WTC11 (cell line): ENCODE measurements at regions not wholly inside any gene's neighbourhood (a gene's known extent, or its start where the extent isn't known, plus 50 kb on each side); places are given as distances from the start of the nearest gene placed in this dataset.

Source experiments
- ATAC-seq: fragments of 200-7000 bp; cut with Tn5 transposase; 2 replicates; pipeline ENCODE4 v1.10.0; 2021; ENCODE audit warnings: mild to moderate bottlenecking, moderate library complexity
- CTCF ChIA-PET: fragments of 300-600 bp; sonication (Branson Sonifier 250); formaldehyde crosslinking; loops from one replicate; lab custom pipeline; 2021; ENCODE audit warnings: antibody characterized with exemption; lab: Charles Lee
- POLR2A ChIA-PET: fragments of 350-600 bp; sonication (Branson Sonifier 250); formaldehyde crosslinking; loops from one replicate; lab custom pipeline; 2021; ENCODE audit warnings: antibody characterized with exemption; lab: Charles Lee
- DNase-seq: peaks from one replicate; pipeline ENCODE4 v3.0.0; 2021; ENCODE audit warnings: low spot score
- H3K27ac Mint-ChIP-seq: 2 replicates; pipeline ENCODE4 v1.8.0; 2021; ENCODE audit warnings: mixed read lengths
- H3K27me3 Mint-ChIP-seq: 2 replicates; pipeline ENCODE4 v1.8.0; 2021; ENCODE audit warnings: low read depth, mild to moderate bottlenecking, moderate library complexity, mixed read lengths
- H3K36me3 Mint-ChIP-seq: 2 replicates; pipeline ENCODE4 v1.8.0; 2021; ENCODE audit warnings: mixed read lengths
- H3K4me1 Mint-ChIP-seq: 2 replicates; pipeline ENCODE4 v1.8.0; 2022; ENCODE audit warnings: mixed read lengths
- H3K4me3 Mint-ChIP-seq: 2 replicates; pipeline ENCODE4 v1.8.0; 2021; ENCODE audit warnings: mild to moderate bottlenecking, moderate library complexity, mixed read lengths
- H3K9me3 Mint-ChIP-seq: 2 replicates; pipeline ENCODE4 v1.8.0; 2021; ENCODE audit warnings: mixed read lengths
- ATF1 ChIP-seq: sonication (generic); formaldehyde crosslinking; IDR thresholded peaks from 2 replicates; pipeline ENCODE4 v1.8.1; 2023; ENCODE audit warnings: mild to moderate bottlenecking, moderate library complexity, missing genetic modification reagents
- CBFB ChIP-seq: sonication (generic); formaldehyde crosslinking; IDR thresholded peaks from 2 replicates; pipeline ENCODE4 v1.8.1; 2022; ENCODE audit warnings: mild to moderate bottlenecking, low read depth, missing genetic modification reagents
- ELF4 ChIP-seq: sonication (generic); formaldehyde crosslinking; IDR thresholded peaks from 2 replicates; pipeline ENCODE4 v1.8.1; 2022; ENCODE audit warnings: low read depth, mild to moderate bottlenecking, moderate library complexity, missing genetic modification reagents
- ESRRA ChIP-seq: sonication (generic); formaldehyde crosslinking; IDR thresholded peaks from 2 replicates; pipeline ENCODE4 v1.8.1; 2022; ENCODE audit warnings: mild to moderate bottlenecking, missing genetic modification reagents, borderline replicate concordance
- JAZF1 ChIP-seq: fragments of 250-450 bp; sonication (Bioruptor Pico); IDR thresholded peaks from 2 replicates; pipeline ENCODE4 v1.9.0; 2021; ENCODE audit warnings: moderate library complexity, mild to moderate bottlenecking, inconsistent platforms
- MYBL2 ChIP-seq: sonication (generic); formaldehyde crosslinking; IDR thresholded peaks from 2 replicates; pipeline ENCODE4 v1.8.1; 2023; ENCODE audit warnings: mild to moderate bottlenecking, moderate library complexity, missing genetic modification reagents
- NFATC4 ChIP-seq: fragments of 250-450 bp; sonication (Bioruptor Pico); IDR thresholded peaks from 2 replicates; pipeline ENCODE4 v1.9.0; 2021; ENCODE audit warnings: mild to moderate bottlenecking
- NFYB ChIP-seq: sonication (generic); formaldehyde crosslinking; conservative IDR thresholded peaks from 2 replicates; pipeline ENCODE4 v1.8.0; 2022; ENCODE audit warnings: low read depth, missing genetic modification reagents
- NR1H2 ChIP-seq: sonication (generic); formaldehyde crosslinking; IDR thresholded peaks from 2 replicates; pipeline ENCODE4 v1.9.0; 2021; ENCODE audit warnings: mild to moderate bottlenecking, moderate library complexity, missing genetic modification reagents
- OVOL2 ChIP-seq: fragments of 250-450 bp; sonication (Bioruptor Pico); IDR thresholded peaks from 2 replicates; pipeline ENCODE4 v1.9.0; 2021; ENCODE audit warnings: mild to moderate bottlenecking, borderline replicate concordance
- RELA ChIP-seq: sonication (generic); formaldehyde crosslinking; IDR thresholded peaks from 2 replicates; pipeline ENCODE4 v1.8.1; 2022; ENCODE audit warnings: missing genetic modification reagents, mild to moderate bottlenecking, borderline replicate concordance
- RORB ChIP-seq: fragments of 250-450 bp; sonication (Bioruptor Pico); IDR thresholded peaks from 2 replicates; pipeline ENCODE4 v1.9.0; 2021; ENCODE audit warnings: mild to moderate bottlenecking
- ZNF219 ChIP-seq: sonication (generic); formaldehyde crosslinking; IDR thresholded peaks from 2 replicates; pipeline ENCODE4 v1.8.0; 2023; ENCODE audit warnings: missing genetic modification reagents, mild to moderate bottlenecking, borderline replicate concordance
- ZNF423 ChIP-seq: fragments of 250-450 bp; sonication (Bioruptor Pico); IDR thresholded peaks from 2 replicates; pipeline ENCODE4 v2.1.2; 2022; ENCODE audit warnings: mild to moderate bottlenecking, moderate library complexity
- TF ChIP-seq, protein P1 (sequence below): sonication (generic); formaldehyde crosslinking; IDR thresholded peaks from 2 replicates; pipeline ENCODE4 v1.8.1; 2023; ENCODE audit warnings: mild to moderate bottlenecking, missing genetic modification reagents, moderate library complexity
- TF ChIP-seq, protein P2 (sequence below): sonication (generic); formaldehyde crosslinking; IDR thresholded peaks from 2 replicates; pipeline ENCODE4 v1.8.0; 2022; ENCODE audit warnings: mild to moderate bottlenecking, missing genetic modification reagents
- TF ChIP-seq, protein P3 (sequence below): fragments of 200-600 bp; IDR thresholded peaks from 2 replicates; pipeline ENCODE4 v1.8.0; 2022; ENCODE audit warnings: antibody characterized with exemption
- TF ChIP-seq, protein P4 (sequence below): fragments of 250-450 bp; sonication (Bioruptor Pico); IDR thresholded peaks from 2 replicates; pipeline ENCODE4 v1.9.0; 2021; ENCODE audit warnings: mild to moderate bottlenecking
- TF ChIP-seq, protein P5 (sequence below): sonication (generic); formaldehyde crosslinking; IDR thresholded peaks from 2 replicates; pipeline ENCODE4 v1.8.0; 2022; ENCODE audit warnings: mild to moderate bottlenecking, missing genetic modification reagents
- TF ChIP-seq, protein P6 (sequence below): sonication (generic); formaldehyde crosslinking; IDR thresholded peaks from 2 replicates; pipeline ENCODE4 v1.8.1; 2022; ENCODE audit warnings: low read depth, missing genetic modification reagents, borderline replicate concordance
- TF ChIP-seq, protein P7 (sequence below): sonication (generic); formaldehyde crosslinking; IDR thresholded peaks from 2 replicates; pipeline ENCODE4 v1.8.1; 2023; ENCODE audit warnings: mild to moderate bottlenecking, missing genetic modification reagents, moderate library complexity

DNA sequence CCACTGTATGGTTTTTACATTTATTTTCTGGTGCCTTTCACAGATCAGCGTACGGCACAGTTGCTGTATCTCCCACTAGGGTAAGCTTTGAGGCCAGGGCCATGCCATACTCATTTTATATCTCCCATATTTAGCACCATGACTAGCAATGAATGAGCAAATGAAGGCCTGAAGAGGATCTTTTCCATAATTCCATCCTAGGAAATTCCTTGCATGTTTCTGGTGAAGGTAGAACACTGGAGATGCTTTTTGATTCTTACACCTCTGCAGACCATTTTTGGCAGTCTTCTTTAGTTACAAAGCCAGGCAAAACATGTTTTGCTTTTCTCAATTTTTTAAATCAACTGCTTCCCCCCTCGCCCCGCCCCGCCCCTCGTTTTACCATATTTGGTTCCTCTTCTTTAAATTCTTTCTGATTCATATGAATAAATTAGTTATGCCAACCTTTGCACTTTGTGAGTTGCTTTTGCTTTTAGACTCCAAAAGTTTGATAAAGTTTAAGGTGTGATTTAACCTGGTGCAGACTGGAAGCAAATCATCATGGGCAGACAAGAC is 78.9 kb upstream of the AK4 start (continued):
- TF ChIP-seq, protein P1, sequence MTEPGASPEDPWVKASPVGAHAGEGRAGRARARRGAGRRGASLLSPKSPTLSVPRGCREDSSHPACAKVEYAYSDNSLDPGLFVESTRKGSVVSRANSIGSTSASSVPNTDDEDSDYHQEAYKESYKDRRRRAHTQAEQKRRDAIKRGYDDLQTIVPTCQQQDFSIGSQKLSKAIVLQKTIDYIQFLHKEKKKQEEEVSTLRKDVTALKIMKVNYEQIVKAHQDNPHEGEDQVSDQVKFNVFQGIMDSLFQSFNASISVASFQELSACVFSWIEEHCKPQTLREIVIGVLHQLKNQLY = no peak
- TF ChIP-seq ZNF423 (CRISPR knock-in tag) = no peak
- no peak for TF ChIP-seq ELF4 (CRISPR knock-in tag)
- TF ChIP-seq CBFB (CRISPR knock-in tag) = no peak

DNA sequence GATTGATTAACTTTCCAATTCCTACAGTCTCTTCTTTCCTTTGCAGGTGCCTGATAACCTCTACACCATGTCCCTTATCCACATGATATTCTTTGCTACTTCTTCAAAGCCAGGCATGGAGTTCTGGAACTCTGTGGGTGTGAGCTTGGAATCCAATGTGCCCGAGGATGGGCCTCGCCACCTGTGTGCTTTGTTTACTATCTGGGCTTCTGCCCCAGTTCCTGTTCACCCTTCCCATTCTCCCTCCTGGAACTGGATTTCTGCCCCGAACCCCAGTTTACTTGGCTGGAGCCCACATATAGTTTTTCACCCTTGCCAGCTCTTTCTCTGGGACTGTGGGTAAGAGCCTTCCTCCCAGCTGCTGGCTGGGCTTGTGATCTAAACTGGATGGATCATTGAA is 75.2 kb upstream of the AK4 start:
- H3K4me1 Mint-ChIP-seq = peaks cover 26% of the 10 kb centered on the region
- no peak for ATAC-seq
- no peaks in the 10 kb centered on the region for H3K9me3 Mint-ChIP-seq
- CTCF ChIA-PET = interaction anchor here (0.6 to 0.8 kb wide), 2 partner anchors 136 to 212 kb away, joined by 3 to 4 read pairs; no protein-coding TSS in a partner anchor
- no peak overlapping the region for H3K27ac Mint-ChIP-seq
- no peak for TF ChIP-seq ESRRA (CRISPR knock-in tag)
- TF ChIP-seq ZNF219 (CRISPR knock-in tag) = no peak
- TF ChIP-seq, protein P2, sequence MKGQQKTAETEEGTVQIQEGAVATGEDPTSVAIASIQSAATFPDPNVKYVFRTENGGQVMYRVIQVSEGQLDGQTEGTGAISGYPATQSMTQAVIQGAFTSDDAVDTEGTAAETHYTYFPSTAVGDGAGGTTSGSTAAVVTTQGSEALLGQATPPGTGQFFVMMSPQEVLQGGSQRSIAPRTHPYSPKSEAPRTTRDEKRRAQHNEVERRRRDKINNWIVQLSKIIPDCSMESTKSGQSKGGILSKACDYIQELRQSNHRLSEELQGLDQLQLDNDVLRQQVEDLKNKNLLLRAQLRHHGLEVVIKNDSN (CRISPR knock-in tag) = no peak
- POLR2A ChIA-PET = interaction anchor here (0.6 kb wide), 1 partner anchor 95 kb away, joined by 4 read pairs; no protein-coding TSS in a partner anchor
- no peaks in the 10 kb centered on the region for H3K27me3 Mint-ChIP-seq
- DNase-seq = no peak
- H3K36me3 Mint-ChIP-seq = no peaks in the 10 kb centered on the region
- H3K4me3 Mint-ChIP-seq = no peak overlapping the region

DNA sequence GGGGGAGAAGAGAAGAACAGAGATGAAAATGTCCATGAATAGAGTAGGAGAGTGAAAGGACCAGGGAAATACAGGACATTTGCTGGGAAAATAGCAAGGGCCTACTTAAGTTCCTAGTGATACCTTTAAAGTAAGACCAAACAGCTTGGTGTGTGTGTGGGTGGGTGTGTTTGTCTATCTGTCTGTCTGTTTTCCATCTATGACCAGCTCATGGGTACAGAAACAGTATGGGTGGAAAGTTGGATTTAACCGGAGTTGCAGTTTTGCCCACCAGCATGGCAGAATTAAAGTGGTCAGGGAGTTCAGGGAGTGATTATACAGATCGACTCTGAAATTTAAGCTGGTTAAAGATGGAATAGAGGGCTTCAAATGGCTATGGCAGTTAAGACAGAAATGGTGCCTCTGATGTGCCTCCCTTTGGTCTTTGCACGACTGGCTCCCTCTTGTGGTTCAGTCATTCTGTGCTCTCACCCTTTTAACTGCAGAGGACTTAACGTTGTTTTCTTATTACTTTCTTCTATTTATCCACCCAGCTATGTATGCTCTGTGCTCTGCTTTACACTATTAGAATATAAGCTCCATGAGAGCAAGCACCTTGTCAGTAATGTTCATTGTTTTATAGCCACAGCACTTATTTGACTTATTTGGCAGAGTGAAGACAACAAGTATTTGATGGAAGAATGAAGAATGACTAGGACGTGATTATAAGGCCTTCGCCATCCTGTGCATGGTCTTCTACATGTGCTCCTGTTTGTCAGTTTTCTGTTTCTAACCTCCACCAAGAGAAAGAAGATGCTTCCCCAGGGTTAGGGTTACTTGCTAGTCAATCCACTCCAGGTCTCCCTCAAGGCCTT is 72.7 kb upstream of the AK4 start:
- Mint-ChIP-seq H3K4me1 (peaks cover 4% of the 10 kb centered on the region; the same call in 1 of the 2 replicates), H3K36me3 (no peaks in the 10 kb centered on the region), H3K27ac (no peak overlapping the region), H3K27me3 (no peaks in the 10 kb centered on the region), H3K4me3 (no peak overlapping the region), H3K9me3 (no peaks in the 10 kb centered on the region)
- TF ChIP-seq, protein P3, sequence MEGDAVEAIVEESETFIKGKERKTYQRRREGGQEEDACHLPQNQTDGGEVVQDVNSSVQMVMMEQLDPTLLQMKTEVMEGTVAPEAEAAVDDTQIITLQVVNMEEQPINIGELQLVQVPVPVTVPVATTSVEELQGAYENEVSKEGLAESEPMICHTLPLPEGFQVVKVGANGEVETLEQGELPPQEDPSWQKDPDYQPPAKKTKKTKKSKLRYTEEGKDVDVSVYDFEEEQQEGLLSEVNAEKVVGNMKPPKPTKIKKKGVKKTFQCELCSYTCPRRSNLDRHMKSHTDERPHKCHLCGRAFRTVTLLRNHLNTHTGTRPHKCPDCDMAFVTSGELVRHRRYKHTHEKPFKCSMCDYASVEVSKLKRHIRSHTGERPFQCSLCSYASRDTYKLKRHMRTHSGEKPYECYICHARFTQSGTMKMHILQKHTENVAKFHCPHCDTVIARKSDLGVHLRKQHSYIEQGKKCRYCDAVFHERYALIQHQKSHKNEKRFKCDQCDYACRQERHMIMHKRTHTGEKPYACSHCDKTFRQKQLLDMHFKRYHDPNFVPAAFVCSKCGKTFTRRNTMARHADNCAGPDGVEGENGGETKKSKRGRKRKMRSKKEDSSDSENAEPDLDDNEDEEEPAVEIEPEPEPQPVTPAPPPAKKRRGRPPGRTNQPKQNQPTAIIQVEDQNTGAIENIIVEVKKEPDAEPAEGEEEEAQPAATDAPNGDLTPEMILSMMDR = peak; percentile 44; the same call in 1 of the 2 replicates
- TF ChIP-seq RELA (CRISPR knock-in tag) = no peak
- ChIA-PET CTCF (interaction anchor here (0.6 to 2.7 kb wide), 15 partner anchors 10 to 827 kb away, joined by 3 to 21 read pairs (median 4); partner anchors contain the start of gene JAK1), POLR2A (interaction anchor here (0.6 kb wide), 1 partner anchor 597 kb away, joined by 3 read pairs; no protein-coding TSS in a partner anchor)
- peak; percentile 45 for DNase-seq
- peak; percentile 96 for ATAC-seq

DNA sequence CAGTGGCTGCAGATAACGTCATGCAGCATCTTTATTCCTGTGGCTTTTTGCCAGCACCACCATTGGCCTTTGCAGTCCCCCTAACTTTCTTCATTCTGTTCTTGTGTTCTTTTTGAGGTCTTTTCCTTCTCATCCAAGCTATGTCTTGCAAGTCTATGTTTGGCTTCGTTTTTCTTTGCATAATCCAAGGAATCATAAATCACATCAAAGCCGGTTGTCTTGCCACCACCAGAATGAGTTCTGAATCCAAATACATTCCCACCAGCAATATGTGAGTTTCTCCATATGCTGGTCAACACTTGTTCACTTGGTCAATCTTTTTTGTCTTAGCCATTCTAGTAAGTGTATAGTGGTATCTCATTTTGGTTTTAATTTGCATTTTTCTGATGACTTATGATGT is 70.6 kb upstream of the AK4 start:
- Mint-ChIP-seq H3K27me3 (no peaks in the 10 kb centered on the region), H3K36me3 (no peaks in the 10 kb centered on the region), H3K4me1 (0 out of 2 replicates have a peak, but pooled peaks cover 4% of the 10 kb centered on the region), H3K27ac (no peak overlapping the region), H3K4me3 (no peak overlapping the region), H3K9me3 (no peaks in the 10 kb centered on the region)
- no peak for DNase-seq
- no peak for ATAC-seq
- POLR2A ChIA-PET = no interaction called here
- CTCF ChIA-PET = no interaction called here
- TF ChIP-seq, protein P4, sequence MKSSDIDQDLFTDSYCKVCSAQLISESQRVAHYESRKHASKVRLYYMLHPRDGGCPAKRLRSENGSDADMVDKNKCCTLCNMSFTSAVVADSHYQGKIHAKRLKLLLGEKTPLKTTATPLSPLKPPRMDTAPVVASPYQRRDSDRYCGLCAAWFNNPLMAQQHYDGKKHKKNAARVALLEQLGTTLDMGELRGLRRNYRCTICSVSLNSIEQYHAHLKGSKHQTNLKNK (CRISPR knock-in tag) = no peak
- TF ChIP-seq NR1H2 (CRISPR knock-in tag) (no peak), MYBL2 (CRISPR knock-in tag) (no peak), ELF4 (CRISPR knock-in tag) (no peak), CBFB (CRISPR knock-in tag) (no peak), JAZF1 (CRISPR knock-in tag) (no peak), ATF1 (CRISPR knock-in tag) (no peak), RORB (CRISPR knock-in tag) (no peak), ESRRA (CRISPR knock-in tag) (no peak), NFATC4 (CRISPR knock-in tag) (no peak), OVOL2 (CRISPR knock-in tag) (no peak), NFYB (CRISPR knock-in tag) (no peak)
- TF ChIP-seq, protein P5, sequence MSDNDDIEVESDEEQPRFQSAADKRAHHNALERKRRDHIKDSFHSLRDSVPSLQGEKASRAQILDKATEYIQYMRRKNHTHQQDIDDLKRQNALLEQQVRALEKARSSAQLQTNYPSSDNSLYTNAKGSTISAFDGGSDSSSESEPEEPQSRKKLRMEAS = no peak
- TF ChIP-seq, protein P6, sequence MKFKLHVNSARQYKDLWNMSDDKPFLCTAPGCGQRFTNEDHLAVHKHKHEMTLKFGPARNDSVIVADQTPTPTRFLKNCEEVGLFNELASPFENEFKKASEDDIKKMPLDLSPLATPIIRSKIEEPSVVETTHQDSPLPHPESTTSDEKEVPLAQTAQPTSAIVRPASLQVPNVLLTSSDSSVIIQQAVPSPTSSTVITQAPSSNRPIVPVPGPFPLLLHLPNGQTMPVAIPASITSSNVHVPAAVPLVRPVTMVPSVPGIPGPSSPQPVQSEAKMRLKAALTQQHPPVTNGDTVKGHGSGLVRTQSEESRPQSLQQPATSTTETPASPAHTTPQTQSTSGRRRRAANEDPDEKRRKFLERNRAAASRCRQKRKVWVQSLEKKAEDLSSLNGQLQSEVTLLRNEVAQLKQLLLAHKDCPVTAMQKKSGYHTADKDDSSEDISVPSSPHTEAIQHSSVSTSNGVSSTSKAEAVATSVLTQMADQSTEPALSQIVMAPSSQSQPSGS (CRISPR knock-in tag) = no peak
- TF ChIP-seq, protein P2 (CRISPR knock-in tag) = no peak
- TF ChIP-seq, protein P7, sequence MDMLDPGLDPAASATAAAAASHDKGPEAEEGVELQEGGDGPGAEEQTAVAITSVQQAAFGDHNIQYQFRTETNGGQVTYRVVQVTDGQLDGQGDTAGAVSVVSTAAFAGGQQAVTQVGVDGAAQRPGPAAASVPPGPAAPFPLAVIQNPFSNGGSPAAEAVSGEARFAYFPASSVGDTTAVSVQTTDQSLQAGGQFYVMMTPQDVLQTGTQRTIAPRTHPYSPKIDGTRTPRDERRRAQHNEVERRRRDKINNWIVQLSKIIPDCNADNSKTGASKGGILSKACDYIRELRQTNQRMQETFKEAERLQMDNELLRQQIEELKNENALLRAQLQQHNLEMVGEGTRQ = no peak
